Activated T-helper 9 cell treated with anti-CD3 and anti-CD28 coated beads, Interleukin-2, amount 50 U/mL, for 16 hours (primary cell): ENCODE measurements at regions not wholly inside any gene's neighbourhood (a gene's known extent, or its start where the extent isn't known, plus 50 kb on each side); places are given as distances from the start of the nearest gene placed in this dataset.
"Not testable (repeated sequence)": the region's sequence is repeated elsewhere in the genome, so short reads cannot be mapped to it uniquely, and the experiment has no call there.

Experiments used
- DNase-seq: peaks from one replicate; pipeline ENCODE4 v3.0.0-alpha.2; 2020; ENCODE audit warnings: low read depth

- peak; percentile 12 for DNase-seq
Measured at GRCh38 chr2:87075054-87075790, 53.6 kb upstream of the PLGLB1 start.

GRCh38 chr2:87075791-87076252 is 54.2 kb upstream of the PLGLB1 start:
- DNase-seq = peak; percentile 48

- peak; percentile 81 for DNase-seq
Measured at GRCh38 chr2:87076253-87077123, 54.8 kb upstream of the PLGLB1 start.

GRCh38 chr2:87077124-87077446 is 55.4 kb upstream of the PLGLB1 start:
- DNase-seq = not testable (repeated sequence)

- not testable (repeated sequence) for DNase-seq
Measured at GRCh38 chr2:87081727-87082126, 60.1 kb upstream of the PLGLB1 start.

GRCh38 chr2:87088079-87088478 is 66.4 kb upstream of the PLGLB1 start:
- DNase-seq = not testable (repeated sequence)

GRCh38 chr2:87089401-87089800 is 67.8 kb upstream of the PLGLB1 start:
- not testable (repeated sequence) for DNase-seq

GRCh38 chr2:87093252-87093651 is 71.6 kb upstream of the PLGLB1 start:
- not testable (repeated sequence) for DNase-seq

- not testable (repeated sequence) for DNase-seq
Measured at GRCh38 chr2:87093937-87094529, 72.4 kb upstream of the PLGLB1 start.

GRCh38 chr2:87095804-87096203 is 74.2 kb upstream of the PLGLB1 start:
- DNase-seq = not testable (repeated sequence)

GRCh38 chr2:87128761-87129553 is 107.3 kb upstream of the PLGLB1 start:
- DNase-seq = not testable (repeated sequence)

- not testable (repeated sequence) for DNase-seq
Measured at GRCh38 chr2:87132577-87132976, 110.9 kb upstream of the PLGLB1 start.

- DNase-seq = not testable (repeated sequence)
Measured at GRCh38 chr2:87151835-87152493, 130.3 kb upstream of the PLGLB1 start.

- not testable (repeated sequence) for DNase-seq
Measured at GRCh38 chr2:87174454-87174853, 152.8 kb upstream of the PLGLB1 start.

- DNase-seq = not testable (repeated sequence)
Measured at GRCh38 chr2:87183373-87183772, 161.7 kb upstream of the PLGLB1 start.

- not testable (repeated sequence) for DNase-seq
Measured at GRCh38 chr2:87184260-87184659, 162.6 kb upstream of the PLGLB1 start.

- DNase-seq = not testable (repeated sequence)
Measured at GRCh38 chr2:87189214-87189613, 167.6 kb upstream of the PLGLB1 start.

- not testable (repeated sequence) for DNase-seq
Measured at GRCh38 chr2:87193336-87193735, 171.7 kb upstream of the PLGLB1 start.

- not testable (repeated sequence) for DNase-seq
Measured at GRCh38 chr2:87194254-87194999, 172.8 kb upstream of the PLGLB1 start.

GRCh38 chr2:87196720-87197388 is 175.2 kb upstream of the PLGLB1 start:
- not testable (repeated sequence) for DNase-seq
